ENCODE measurements at regions not wholly inside any gene's neighbourhood (a gene's known extent, or its start where the extent isn't known, plus 50 kb on each side); places are given as distances from the start of the nearest gene placed in this dataset.
"Not testable (repeated sequence)": the region's sequence is repeated elsewhere in the genome, so short reads cannot be mapped to it uniquely, and the experiment has no call there.

- ATAC-seq = no peak
- Histone ChIP-seq H3K36me3 (no peaks in the 10 kb centered on the region), H3K27ac (no peak overlapping the region), H3K9me3 (peaks cover 0 to 4% (median 0%) of the 10 kb centered on the region in 3 donors), H3K27me3 (no peaks in the 10 kb centered on the region), H3K4me3 (no peak overlapping the region), H3K4me1 (no peaks in the 10 kb centered on the region)
- WGBS, 2 donors (ENCODE audit: low coverage in 1 of 2) = 71 to 90% methylated on average over 2 to 3 of the region's 3 CpGs
- TF ChIP-seq EP300 (IDR thresholded peaks at IDR 0.05) (no peak), CTCF (IDR thresholded peaks at IDR 0.05) (no peak), POLR2A (IDR thresholded peaks at IDR 0.05) (no peak), POLR2AphosphoS5 (IDR thresholded peaks at IDR 0.05) (no peak)
Measured at GRCh38 chr2:128416806-128417205, 98.1 kb upstream of the HS6ST1 start.

GRCh38 chr2:128417264-128417663, 98.6 kb upstream of the HS6ST1 start:
- H3K36me3 ChIP-seq, H3K27ac ChIP-seq, H3K27me3 ChIP-seq, H3K9me3 ChIP-seq, ATAC-seq, H3K4me1 ChIP-seq, H3K4me3 ChIP-seq: not testable (repeated sequence)
- WGBS, 2 donors (ENCODE audit: low coverage in 1 of 2) = 88% methylated on average over 9 to 10 of the region's 11 CpGs

GRCh38 chr2:128420131-128420530, 101.5 kb upstream of the HS6ST1 start:
- peaks cover 0 to 18% (median 0%) of the 10 kb centered on the region in 3 donors for H3K9me3 ChIP-seq
- no CpG with 5 or more reads among the region's 6 CpGs for WGBS, 2 donors (ENCODE audit: low coverage in 1 of 2)
- no peaks in the 10 kb centered on the region for H3K27me3 ChIP-seq
- H3K4me3 ChIP-seq = no peak overlapping the region
- no peaks in the 10 kb centered on the region for H3K36me3 ChIP-seq
- no peak overlapping the region for H3K27ac ChIP-seq
- TF ChIP-seq CTCF (IDR thresholded peaks at IDR 0.05) (no peak), POLR2AphosphoS5 (IDR thresholded peaks at IDR 0.05) (no peak), POLR2A (IDR thresholded peaks at IDR 0.05) (no peak)
- H3K4me1 ChIP-seq = no peaks in the 10 kb centered on the region
- no peak for ATAC-seq

DNA sequence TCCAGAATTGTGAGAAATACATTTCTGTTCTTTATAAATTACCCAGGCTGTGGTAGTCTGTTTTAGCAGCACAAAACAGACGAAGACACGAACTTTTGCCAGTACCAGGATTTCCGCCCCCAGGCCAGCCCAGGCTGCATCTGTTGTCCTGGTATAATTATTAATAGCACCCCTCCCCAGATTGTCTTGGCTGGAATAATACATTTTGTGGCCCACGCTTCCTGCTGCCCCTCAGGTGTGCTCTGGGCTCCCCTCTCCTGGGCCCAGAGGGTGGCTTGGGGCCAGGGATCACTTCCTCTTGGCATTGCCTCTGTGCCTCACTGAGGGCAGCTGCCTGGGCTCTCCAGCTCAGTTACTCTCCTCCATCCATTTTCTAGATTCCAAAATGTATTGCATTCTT, 102.1 kb upstream of the HS6ST1 start:
- Histone ChIP-seq H3K36me3 (no peaks in the 10 kb centered on the region), H3K27me3 (no peaks in the 10 kb centered on the region), H3K9me3 (peaks cover 0 to 18% (median 0%) of the 10 kb centered on the region in 3 donors), H3K4me3 (no peak overlapping the region), H3K27ac (no peak overlapping the region), H3K4me1 (peaks cover 0 to 1% (median 0%) of the 10 kb centered on the region in 3 donors)
- 77% methylated on average over 4 of the region's 4 CpGs; no CpG with 5 or more reads in 1 of the 2 donors for WGBS, 2 donors (ENCODE audit: low coverage in 1 of 2)
- no peak for TF ChIP-seq POLR2AphosphoS5 (IDR thresholded peaks at IDR 0.05)
- no peak for TF ChIP-seq EP300 (IDR thresholded peaks at IDR 0.05)
- TF ChIP-seq CTCF (IDR thresholded peaks at IDR 0.05) = no peak
- TF ChIP-seq POLR2A (IDR thresholded peaks at IDR 0.05) = no peak
- no peak for ATAC-seq

GRCh38 chr2:128421286-128421685, 102.6 kb upstream of the HS6ST1 start:
- peaks cover 0 to 6% (median 0%) of the 10 kb centered on the region in 3 donors for H3K4me1 ChIP-seq
- H3K36me3 ChIP-seq = no peaks in the 10 kb centered on the region
- 90 to 91% methylated on average over 3 to 5 of the region's 9 CpGs for WGBS, 2 donors (ENCODE audit: low coverage in 1 of 2)
- TF ChIP-seq EP300 (IDR thresholded peaks at IDR 0.05) (no peak), POLR2A (IDR thresholded peaks at IDR 0.05) (no peak), CTCF (IDR thresholded peaks at IDR 0.05) (no peak), POLR2AphosphoS5 (IDR thresholded peaks at IDR 0.05) (no peak)
- H3K27me3 ChIP-seq = no peaks in the 10 kb centered on the region
- no peak overlapping the region for H3K27ac ChIP-seq
- no peak overlapping the region for H3K4me3 ChIP-seq
- peaks cover 0 to 18% (median 0%) of the 10 kb centered on the region in 3 donors for H3K9me3 ChIP-seq
- ATAC-seq = no peak

Measured in gastroesophageal sphincter (tissue), 4 donors.